NCI-H2227 (cell line): ENCODE measurements at regions not wholly inside any gene's neighbourhood (a gene's known extent, or its start where the extent isn't known, plus 50 kb on each side); places are given as distances from the start of the nearest gene placed in this dataset.

Experiments used
- DNase-seq: peaks from one replicate; lab custom pipeline; 2025; ENCODE audit not compliant: unreplicated experiment; lab: John Stamatoyannopoulos, UW

DNA sequence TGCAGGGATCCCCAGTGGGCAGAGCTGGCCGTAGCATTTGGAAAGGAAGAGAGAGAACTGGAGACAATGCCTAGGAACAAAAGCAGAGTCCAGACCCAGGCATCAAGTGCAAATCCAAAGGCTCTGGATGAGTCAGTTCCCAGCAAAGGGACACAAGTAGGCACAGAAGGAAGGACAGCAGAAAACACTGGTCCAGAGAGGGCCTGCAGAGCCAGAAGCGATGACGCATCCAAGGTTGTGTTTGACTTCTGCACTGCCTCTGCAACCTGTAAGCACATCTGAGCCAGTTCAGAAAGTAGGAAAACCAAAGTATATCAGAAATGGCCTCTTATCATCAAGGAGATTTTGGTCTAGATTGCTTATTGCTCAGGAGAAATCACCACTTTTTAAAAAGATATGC, 604.5 kb downstream of the FGF9 start:
- DNase-seq, result no peak

DNA sequence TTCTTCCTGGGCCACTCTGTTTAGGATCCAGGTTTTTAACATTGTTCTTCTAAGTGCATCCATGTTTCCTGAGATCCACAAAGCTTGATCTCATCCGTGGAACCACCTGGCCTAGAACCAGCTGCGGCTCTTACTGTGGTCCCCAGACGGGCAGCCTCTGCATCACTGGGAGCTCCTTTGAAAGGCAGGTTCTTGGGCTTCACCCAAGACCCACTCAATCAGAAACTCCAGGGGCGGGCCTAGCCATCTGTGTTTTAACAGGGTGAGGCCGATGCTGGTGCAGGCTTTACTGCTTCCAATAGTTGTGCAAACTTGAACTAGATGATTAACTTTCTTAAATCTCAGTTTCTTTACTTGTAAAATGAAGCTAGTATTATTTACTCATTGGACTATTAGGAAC, 605.7 kb downstream of the FGF9 start:
- no peak for DNase-seq

DNA sequence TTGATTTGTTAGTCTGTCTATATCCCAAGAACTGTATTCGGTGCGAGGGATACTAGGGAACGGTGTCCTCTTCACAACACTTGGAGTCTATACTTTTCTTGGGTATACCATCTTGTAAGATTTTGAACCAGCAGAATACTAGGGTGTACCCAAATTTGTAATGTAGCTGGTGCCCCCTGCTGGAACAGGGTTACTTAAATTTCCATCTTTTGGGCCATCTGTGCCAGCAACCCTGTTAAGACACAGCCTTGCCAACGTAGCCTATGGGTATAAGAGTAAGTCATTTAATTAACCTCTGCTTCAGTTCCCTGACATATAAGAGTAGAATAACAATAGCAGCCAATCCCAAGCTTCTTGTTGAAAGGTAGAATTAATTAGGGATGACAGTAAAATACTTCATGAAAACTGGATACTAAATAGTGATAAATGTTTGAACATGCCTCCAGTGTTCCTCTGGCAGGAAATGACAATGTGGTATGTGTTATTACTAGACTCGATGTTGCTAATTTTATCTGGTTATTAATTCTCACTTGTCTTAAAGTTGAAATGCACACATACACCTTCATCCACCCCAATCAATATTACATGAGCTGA, 607.6 kb downstream of the FGF9 start:
- no peak for DNase-seq

DNA sequence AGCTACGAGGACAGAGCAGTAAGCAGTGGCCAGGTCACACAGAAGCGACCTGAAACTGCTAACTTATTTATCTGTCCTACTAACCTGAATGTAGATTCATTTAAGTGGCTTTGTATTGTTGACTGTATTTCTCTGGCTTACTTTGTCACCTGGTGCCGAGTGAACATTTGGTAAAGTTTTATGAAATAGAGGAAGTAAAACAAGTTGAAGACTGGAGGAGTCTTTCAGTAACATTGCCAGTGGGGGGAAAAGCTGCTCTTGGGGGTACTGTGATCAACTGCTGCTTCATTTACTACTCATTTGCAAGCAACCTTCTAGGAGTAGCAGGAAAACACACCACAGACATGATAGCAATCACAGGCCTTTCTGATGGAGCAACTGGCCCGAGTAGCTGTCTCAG, 615.0 kb downstream of the FGF9 start:
- DNase-seq, result no peak

DNA sequence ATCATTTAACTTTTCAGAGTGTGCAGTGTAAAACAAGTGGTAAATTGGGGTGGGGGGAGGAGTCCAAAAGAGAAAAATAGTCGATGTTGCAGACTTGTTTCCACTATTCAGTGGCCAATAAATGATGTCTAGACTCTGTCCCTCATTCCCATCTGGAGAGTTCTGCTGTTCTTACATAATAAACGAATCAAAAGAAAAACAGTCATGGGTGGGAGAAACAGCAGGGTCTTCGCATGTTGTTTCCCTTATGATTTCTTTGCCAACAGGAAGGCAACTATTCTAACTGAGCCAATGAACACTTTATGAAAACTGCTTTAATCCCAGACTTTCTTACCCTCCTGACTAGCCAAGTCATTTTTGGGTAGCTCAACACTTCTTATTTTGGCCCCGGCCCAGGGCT, 615.5 kb downstream of the FGF9 start:
- no peak for DNase-seq

DNA sequence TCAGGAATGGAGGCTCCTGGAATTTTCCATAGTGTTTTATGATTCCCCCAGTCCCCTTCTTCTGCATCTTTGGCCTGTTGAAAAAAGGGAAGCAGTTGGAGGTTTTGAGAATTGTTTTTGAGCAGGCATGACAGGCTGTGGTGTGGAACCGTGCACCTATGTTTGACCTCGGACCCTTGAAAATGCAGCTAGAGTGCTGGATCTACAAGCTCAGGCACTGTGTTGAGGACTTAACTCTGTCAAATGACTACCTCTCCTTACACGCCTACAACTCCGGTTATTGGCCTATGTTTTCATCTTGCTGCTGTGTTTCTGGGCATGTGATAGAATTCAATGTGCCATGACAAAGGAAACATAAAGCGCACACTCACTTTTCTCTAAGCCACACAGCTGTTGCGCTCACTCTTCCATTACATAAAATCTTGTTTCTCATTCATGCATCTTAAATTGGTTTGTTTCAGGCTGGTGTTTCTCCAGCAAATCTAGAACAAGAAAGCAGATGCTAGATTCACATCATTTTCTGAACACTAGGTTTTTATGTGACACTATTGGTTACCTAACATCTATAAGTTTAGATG, 616.6 kb downstream of the FGF9 start:
- DNase-seq, result no peak

DNA sequence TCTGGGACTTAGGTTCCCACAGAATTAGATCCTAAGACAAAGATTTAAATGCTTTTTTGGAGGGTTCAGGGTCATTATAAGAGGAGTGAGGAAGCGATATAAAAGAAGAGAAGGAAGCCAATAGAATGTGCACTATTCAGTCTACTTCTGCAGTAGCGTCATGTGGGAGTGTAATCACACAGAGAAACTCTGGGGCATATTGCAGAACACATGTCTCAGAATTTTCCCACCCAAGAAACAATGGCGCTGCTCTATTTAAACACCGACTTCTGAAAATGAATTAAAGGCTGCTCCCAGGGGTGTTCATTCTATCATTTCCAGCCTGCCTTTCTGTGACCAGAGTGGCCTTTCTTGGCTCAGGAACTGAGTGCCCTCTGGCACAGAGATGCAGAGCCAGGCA, 617.6 kb downstream of the FGF9 start:
- no peak for DNase-seq

DNA sequence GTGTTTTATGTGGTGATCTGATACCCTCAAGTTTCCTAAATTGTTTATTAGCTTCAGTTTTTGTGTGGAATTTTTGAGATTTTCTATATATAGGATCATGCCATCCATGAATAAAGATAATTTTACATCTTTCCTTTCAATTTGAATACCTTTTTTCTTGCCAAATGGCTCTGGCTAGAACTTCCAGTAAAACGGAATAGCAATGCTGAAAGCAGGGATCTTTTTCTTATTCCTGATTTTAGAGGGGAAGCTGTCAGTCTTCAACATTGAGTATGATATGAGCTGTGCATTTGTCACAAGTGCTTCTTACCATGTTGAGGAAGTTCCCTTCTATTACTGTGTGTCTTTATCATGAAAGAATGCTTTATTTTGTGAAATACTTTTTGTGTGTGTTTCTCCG, 618.8 kb downstream of the FGF9 start:
- no peak for DNase-seq

DNA sequence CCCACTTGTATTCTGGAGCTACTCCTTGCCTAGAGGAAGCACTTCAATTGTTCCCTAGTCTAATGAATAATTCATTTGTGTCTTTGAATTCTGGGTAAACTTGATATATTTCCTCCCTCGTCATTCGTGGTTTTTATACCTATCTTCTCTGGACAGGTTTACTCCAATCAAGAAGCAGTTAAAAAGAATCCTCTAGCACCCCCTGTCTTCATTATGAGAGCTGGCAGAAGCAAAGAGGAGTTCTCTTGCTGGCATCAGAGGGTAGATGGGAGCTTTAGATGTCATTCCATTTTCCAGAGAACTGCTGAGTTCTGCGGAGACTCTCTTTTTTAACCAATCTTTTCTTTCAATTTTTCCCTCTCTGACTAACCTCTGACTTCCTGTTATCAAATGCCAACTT, 627.7 kb downstream of the FGF9 start:
- no peak for DNase-seq

DNA sequence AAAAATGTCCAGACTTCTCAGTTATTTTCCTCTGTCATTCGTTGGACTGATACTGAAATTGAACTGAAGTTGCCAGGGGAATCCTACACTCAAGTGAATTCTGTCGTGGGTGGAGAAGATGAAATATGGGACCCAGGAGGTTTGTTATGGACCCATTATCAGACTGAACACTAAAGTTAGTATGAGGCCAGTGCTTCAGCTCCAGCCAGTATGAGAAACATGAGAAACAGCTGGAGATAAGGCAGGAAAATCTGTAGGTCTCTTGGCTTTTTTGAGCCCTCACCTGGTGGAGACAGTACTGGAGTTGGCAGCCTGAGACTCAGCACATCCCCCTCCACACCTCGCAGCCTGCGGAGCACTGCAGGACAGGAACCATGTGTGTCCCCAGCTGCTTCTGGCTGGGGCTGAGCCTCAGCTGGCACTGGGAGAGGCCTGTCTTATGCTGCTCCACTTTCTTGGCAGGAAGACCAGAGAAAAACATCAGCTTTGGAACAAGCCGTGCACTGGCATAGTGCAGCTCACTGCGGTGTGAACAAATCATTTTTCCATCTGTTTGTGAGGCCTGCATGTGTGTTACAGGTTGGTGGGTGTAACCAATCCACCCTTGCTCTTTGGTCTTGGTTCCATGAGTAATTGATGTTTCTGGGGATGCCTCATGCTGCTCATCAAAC, 641.0 kb downstream of the FGF9 start:
- no peak for DNase-seq

DNA sequence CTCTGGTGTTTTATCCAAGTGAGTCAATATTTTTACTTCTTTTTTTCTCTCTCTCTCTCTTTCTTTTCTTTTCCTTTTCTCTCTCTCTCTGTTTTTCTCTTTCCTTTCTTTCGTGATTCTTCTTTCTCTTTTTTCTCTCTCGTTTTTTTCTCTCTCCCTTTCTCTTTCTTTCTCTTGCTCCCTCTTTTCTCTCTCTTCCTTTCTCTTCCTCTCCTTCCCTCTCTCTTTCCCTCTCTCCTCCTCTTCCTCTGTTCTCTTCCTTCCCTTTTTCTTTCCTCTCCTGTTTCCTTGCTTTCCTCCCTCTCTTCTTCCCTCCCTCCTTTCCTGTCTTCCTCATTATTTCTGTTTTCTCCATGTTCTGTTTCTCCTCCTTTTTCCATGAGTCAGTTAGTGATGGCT, 641.5 kb downstream of the FGF9 start:
- DNase-seq, result no peak

DNA sequence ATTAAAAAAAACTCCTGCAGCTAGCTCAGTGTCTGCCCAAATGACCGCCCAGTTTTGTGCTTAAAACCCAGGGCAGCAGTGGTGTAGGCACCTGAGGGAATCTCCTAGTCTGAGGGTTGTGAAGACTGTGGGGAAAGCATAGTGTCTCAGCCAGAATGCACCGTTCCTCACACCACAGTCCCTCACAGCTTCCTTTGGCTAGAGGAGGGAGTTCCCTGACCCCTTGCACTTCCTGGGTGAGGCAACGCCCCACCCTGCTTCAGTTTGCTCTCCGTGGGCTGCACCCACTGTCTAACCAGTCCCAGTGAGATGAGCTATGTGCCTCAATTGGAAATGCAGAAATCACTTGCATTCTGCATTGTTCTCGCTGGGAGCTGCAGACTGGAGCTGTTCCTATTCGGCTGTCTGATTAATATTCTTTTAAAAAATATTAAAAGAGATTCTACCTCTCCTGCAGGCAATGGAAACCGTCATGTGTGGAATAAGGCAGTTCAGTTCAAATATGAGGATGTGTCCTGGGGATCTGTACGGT, 645.7 kb downstream of the FGF9 start:
- DNase-seq, result no peak

DNA sequence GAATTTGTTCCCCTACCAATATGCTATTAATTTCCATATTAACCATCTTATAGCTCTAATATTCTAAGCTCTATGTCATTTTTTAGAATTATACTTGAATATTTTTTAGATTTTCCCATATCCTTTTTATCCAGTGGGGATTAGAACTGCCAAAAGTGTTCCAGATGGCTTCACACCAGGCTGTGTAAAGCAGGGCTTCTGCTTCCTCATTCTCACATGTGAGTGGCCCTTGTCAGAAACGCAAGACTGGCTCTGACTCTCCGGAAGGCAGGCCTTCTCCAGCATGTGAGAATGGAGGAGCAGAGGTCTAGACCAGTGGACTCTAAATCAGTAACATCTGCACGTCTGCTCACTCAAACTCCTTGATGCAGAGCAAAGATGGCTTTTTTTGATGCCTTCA, 650.1 kb downstream of the FGF9 start:
- DNase-seq, result no peak

DNA sequence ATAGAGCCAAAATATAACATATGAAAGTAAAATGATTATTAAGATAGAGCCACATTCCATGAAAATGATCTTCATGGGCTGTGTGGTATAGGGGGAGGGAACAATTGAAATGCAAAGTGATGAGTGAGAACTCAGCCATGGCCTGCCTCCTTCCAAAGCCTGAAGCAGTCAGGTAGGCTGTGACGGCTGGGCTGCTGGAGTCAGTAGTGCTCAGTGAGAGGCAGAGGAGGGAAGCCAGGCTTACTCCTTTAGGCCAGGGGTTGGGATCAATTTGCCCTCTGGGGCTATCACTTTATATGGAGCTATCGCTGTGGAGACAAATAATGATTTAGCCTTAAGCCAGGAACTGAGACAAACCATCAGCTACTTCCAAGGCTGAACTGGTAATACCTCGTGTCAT, 654.9 kb downstream of the FGF9 start:
- no peak for DNase-seq

DNA sequence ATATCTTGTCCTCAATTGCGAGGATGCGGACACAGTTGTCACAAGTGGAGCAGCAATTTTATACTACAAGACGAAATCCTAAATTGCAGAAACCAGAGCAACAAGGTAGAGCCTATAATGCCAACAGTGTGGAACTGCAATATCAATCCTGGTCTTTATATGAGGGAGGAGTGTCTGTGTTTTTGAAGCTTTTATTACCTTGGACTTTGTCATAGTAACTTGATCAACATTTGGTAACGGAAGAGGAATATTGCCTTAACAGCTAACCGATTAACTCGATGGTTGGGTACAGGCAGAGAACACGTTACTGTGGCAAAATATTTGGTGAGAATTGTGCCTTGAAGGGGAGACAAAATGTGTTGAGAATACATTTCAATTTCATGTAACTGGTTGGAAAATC, 661.5 kb downstream of the FGF9 start:
- no peak for DNase-seq

DNA sequence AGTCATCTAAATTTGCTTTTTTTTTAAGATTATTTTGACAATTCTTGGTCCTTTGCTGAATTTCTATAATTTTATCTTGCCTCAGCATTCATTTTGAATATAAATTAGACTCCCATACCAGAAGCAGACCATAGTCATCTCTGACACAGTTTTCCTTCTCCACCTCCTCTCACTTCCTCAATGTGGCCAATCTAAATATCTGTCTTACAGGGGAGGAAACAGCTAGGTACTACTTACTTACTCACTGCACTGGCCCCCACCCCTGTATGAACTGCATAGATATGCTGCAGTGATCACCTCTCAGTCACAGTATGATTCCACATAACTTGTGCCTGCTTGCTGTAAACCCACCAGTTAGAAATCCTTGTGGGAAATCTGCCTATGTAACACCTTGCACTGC, 665.6 kb downstream of the FGF9 start:
- DNase-seq, result no peak

DNA sequence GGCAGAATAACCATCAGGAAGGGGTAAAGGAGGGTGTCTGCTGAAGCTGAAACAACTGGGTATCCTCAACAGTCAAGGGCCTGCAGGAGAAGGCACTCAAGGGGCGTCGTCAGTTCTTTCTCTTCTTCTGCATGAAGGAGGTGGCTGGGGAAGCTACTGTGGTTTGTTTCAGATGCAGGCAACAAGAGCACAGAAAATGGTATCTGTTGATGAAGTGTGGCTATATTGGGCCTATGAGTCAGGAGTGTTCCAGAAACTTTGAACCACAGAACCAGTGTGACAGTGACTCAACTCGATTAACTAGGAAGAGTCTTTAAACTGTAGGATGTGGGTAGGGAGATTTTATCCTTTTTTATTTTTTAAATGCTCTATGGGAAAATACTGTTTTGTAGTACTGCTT, 686.3 kb downstream of the FGF9 start:
- no peak for DNase-seq

DNA sequence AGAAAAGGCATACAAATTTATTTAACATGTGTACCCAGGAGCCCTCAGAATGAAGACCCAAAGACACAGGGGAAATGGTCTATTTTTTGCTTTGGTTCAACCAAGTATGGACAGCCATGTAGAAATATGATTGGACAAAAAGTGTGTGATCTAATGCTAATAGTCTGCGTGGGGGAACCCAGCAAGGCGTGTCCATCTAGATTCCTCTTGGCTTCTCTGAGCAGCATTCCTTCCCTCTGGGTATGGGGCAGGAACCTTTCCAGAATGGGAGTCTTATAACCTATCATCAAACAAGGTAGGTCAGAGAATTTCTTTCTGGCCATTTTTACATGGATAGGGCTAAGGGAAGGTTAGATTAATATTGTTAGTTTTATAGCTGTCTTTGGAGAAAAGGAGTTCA, 698.2 kb downstream of the FGF9 start:
- DNase-seq, result no peak

DNA sequence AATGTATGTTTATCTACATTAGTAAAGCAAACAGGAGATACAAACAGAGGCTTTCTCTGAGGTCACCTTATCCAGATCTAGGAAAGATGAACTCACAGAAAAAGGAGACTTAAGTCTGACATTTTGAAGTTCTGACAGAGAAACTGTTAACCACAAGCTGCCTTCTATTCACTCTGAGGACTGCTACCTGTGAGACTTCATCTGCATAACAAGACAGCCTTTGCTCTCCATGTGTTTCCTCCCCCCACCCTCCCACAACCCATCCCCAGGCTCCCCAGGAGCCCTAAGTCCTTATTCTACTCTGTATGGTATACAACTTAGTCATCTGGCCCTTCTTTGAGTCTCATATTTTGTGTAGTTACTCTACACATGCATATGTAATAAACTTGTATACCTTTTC, 699.0 kb downstream of the FGF9 start:
- no peak for DNase-seq

DNA sequence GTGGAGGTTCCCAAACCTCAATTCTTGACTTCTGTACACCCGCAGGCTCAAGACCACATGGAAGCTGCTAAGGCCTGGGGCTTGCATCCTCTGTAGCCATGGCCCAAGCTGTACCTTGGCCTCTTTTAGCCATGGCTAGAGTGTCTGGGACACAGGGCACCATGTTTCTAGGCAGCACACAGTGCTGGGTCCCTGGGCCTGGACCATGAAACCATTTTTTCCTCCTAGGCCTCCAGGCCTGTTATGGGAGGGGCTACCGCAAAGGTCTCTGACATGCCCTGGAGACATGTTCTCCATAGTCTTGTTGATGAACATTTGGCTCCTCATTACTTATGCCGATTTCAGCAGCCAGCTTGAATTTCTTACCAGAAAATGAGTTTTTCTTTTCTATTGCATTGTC, 701.4 kb downstream of the FGF9 start:
- no peak for DNase-seq

DNA sequence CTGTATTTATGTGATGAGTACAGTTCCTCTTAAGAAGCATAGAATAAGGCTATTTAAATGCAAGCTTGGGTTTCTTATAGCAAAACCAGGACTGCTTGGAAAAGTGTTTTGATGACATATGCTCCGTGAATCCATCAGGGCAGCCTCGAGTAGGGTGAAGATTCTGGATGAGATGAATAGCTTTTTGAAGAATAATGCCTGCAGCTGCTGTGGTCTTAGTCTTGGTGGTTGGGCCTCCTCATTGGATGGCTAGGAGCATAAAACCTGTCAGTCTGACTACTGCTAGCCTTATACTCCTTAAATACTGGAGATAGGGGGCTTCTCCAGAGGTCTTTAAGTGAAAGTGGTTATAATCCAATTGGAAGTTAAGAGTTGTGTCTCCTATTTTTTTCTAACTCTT, 704.3 kb downstream of the FGF9 start:
- no peak for DNase-seq

DNA sequence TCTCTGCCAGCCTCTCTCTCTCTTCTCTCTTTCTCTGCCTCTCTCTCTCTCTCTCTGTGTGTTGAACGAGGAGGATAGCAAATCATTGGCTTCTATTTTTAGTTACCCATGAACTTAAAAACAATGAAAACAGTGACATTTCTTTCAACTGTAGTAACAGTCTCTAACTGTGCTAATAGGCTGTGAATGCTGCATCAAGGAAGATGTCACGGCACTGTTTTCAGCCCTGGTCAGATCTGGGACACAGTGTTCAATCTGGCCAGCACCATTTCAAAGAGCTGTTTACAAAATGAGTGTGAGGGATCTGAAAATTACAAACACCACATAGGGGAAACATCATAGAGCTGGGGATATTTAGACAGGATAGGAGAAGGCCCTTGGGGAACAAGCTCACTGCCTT, 717.0 kb downstream of the FGF9 start:
- DNase-seq, result no peak
